Stimulated activated naive CD8-positive, alpha-beta T cell treated with anti-CD3 and anti-CD28 coated beads, Interleukin-15, Interleukin-2, amounts not matched to agents 100 ng/mL and 50 ng/mL, for 24 hours (primary cell): ENCODE measurements at regions not wholly inside any gene's neighbourhood (a gene's known extent, or its start where the extent isn't known, plus 50 kb on each side); places are given as distances from the start of the nearest gene placed in this dataset.

Source experiments
- H3K27ac Mint-ChIP-seq: one replicate; pipeline ENCODE4 v1.8.0; 2021; ENCODE audit warnings: mild to moderate bottlenecking, mixed read lengths
- H3K27me3 Mint-ChIP-seq: one replicate; pipeline ENCODE4 v1.8.0; 2021; ENCODE audit warnings: mixed read lengths
- H3K36me3 Mint-ChIP-seq: one replicate; pipeline ENCODE4 v1.8.0; 2021; ENCODE audit warnings: low read depth, mixed read lengths
- H3K4me1 Mint-ChIP-seq: one replicate; pipeline ENCODE4 v1.8.0; 2021; ENCODE audit warnings: low read depth, mixed read lengths
- H3K4me3 Mint-ChIP-seq: one replicate; pipeline ENCODE4 v1.8.0; 2021; ENCODE audit warnings: mild to moderate bottlenecking, mixed read lengths
- H3K9me3 Mint-ChIP-seq: one replicate; pipeline ENCODE4 v1.8.0; 2021; ENCODE audit warnings: mixed read lengths

DNA sequence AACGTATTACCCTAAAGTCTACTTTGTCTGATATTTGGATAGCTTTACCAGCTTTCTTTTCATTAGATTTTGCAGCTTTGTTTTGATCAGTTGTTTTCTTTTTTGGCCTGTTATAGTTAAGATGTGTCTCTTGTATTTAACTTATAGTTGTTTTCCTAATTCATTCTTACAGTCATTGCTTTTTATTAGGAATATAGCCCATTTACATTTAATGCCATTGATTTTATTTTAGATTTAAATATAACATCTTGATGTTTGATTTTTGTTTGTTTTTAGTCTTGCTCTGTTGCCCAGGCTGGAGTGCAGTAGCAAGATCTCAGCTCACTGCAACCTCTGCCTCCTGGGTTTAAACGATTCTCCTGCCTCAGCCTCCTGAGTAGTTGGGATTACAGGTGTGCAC is 215.9 kb upstream of the HDAC4 start:
- Mint-ChIP-seq H3K4me3 (no peak overlapping the region), H3K27ac (no peak overlapping the region), H3K27me3 (no peaks in the 10 kb centered on the region), H3K9me3 (peaks cover 3% of the 10 kb centered on the region), H3K4me1 (no peaks in the 10 kb centered on the region), H3K36me3 (no peaks in the 10 kb centered on the region)

DNA sequence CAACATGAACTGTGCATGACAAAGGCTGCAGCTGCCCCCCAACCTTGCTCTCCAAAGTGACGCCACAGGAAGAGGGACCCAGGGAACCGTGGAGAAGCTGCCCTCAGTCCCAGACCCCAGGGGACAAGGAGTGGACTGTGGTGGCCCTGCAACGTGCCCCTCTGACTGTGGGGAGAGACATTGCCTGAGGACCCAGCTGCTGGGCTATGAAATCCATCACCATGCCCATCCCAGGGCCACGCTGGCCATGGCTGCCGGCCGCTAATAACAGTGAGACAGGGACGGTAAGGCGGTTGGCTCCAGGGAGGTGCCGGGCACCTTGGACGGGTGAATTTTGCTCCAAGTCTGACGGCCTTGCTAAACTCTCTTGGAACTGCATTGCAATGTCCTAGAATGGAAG is 211.3 kb upstream of the HDAC4 start:
- Mint-ChIP-seq H3K36me3 (no peaks in the 10 kb centered on the region), H3K27ac (no peak overlapping the region), H3K4me3 (no peak overlapping the region), H3K27me3 (peaks cover 4% of the 10 kb centered on the region), H3K4me1 (no peaks in the 10 kb centered on the region), H3K9me3 (peaks cover 3% of the 10 kb centered on the region)

DNA sequence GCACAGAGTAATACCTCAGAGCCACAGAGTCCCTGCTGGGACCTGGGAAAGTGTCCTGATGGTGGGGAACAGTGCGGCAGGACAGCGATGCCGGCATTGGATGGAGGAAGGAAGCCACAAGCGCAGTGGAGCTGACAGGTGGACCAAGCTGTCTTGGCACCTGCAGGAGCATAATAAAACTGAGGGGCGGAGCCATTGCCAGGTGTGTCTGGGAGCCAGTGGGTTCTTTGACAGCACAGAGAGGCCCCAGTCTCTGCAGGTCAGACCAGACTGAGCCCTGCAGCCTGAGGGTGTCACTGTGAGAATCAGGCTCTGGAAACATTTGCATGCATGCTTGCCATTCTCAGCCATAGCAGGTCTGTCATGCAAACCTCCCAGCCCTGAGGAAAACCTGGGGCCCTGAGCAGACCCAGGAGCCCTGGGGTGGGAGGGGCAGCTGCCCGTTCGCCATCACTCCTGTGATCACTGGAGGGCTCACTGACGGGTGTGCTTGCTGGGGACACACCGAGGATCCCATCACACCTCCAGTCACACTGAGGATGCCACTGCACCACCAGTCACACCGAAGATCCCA is 210.5 kb upstream of the HDAC4 start:
- Mint-ChIP-seq H3K36me3 (no peaks in the 10 kb centered on the region), H3K4me3 (no peak overlapping the region), H3K27ac (no peak overlapping the region), H3K27me3 (peaks cover 4% of the 10 kb centered on the region), H3K4me1 (no peaks in the 10 kb centered on the region), H3K9me3 (no peaks in the 10 kb centered on the region)

DNA sequence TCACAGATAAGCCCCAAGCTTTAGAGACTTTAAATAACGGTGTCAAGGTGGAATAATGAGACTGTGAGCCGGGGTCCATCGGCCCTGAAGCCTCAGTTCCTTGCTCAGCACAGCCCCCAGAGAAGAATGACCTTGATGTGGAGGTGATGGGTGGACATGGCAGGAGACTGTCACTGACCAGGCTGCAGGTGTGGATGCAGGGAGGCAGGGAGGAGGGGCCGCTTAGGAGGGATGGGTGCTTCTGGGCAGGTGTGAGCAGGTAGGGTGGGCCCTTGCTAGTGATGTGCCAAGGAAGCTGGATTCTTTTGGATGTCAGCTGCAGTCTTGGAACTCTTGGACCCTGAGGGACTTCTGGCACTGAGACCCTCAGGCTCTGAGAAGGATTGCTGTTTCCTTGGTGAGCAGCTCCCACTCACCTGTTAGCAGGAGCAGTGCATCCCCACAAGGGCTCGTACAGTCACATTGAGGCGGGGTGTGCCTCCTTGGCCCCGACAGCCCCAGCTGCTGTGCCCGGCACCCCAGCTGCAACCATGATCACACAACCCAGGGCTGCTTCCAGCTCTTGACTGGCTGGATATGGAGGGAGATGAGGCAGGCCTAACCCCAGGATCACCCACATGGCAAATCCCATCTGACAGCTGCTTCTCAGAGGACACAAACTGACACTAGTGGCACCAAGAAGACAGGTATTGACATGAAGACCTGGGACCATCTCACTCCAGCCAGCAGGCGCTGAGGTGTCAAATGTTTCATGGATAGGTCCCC is 209.8 kb upstream of the HDAC4 start:
- no peak overlapping the region for H3K4me3 Mint-ChIP-seq

DNA sequence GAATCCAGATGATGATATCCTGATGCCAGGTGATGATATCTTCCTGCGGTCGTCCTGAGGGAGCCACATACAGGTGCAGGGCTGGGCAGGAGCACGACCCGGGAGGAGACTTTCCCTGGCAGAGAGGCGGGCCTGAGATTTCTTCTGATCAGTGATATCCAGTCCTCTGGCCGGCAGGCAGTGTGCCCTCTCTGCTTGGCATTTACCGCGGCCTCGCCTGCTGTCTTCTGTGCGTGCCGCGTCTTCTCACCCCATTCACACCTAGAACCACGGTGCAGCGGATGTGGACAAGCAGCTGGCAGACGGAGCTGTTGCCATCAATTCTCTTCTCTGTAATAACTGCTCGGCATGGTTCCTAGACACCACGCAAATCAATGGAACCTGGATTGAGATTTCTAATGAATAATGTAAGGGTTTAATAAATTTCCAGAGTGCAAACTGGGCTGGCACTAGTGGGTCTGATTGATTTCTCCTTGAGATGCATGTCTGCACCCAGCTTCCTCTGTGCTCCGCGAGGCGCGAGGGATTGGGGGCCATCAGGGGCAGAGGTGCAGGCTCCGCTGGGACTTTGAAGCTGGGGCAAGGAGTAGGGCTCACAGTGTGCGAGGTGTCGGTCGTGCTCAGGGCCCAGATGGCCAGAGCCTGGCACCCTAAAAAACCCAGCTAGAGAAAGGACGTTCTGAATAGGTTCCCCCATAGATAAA is 208.9 kb upstream of the HDAC4 start:
- peaks cover 13% of the 10 kb centered on the region for H3K27me3 Mint-ChIP-seq
- no peaks in the 10 kb centered on the region for H3K36me3 Mint-ChIP-seq
- no peaks in the 10 kb centered on the region for H3K9me3 Mint-ChIP-seq
- no peak overlapping the region for H3K4me3 Mint-ChIP-seq
- no peaks in the 10 kb centered on the region for H3K4me1 Mint-ChIP-seq
- H3K27ac Mint-ChIP-seq: no peak overlapping the region

More for the DNA sequence above, 209.8 kb upstream of the HDAC4 start:
- Mint-ChIP-seq H3K9me3 (no peaks in the 10 kb centered on the region), H3K27me3 (peaks cover 8% of the 10 kb centered on the region), H3K4me1 (no peaks in the 10 kb centered on the region), H3K36me3 (no peaks in the 10 kb centered on the region), H3K27ac (no peak overlapping the region)

DNA sequence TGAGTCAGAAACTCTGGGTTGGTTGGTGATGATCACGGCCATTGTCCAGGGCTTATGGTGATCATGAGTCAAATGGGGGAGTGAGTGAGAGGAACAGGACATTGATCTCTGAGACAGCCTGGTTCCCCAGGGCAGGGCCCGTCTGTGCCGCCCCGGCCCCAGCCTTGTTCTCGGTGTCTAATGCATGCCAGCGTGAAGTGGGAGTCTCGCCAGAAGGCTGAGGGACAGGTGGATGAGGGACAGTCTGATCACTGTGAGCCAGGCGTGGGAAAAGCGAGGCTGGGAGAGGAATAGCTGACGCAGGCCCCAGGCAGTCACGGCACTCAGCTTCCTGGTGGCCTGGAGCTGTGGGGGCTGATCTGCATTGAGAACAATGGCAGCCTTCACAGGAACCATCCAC is 208.3 kb upstream of the HDAC4 start:
- Mint-ChIP-seq H3K4me3 (no peak overlapping the region), H3K27me3 (peaks cover 13% of the 10 kb centered on the region), H3K36me3 (no peaks in the 10 kb centered on the region), H3K4me1 (no peaks in the 10 kb centered on the region), H3K27ac (no peak overlapping the region), H3K9me3 (no peaks in the 10 kb centered on the region)

DNA sequence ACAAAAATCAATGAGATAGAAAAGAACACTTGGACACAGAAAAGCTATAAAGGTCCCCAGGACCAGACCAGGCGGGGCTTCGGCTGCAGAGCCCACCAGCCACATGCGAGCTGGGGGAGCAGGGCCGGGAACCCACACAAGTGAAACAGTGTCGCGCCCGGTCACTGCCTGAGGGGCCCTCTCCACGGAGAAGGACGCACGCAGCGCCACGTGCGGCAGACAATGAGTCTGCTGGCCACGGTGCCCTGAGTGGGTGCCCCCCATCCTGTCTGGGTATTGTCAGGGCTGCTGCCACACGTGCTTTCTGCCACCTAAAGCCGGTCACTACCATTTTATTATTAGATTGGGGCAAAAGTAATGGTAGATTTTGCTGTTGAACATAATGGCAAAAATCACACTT is 207.9 kb upstream of the HDAC4 start:
- Mint-ChIP-seq H3K27me3 (peaks cover 13% of the 10 kb centered on the region), H3K4me1 (no peaks in the 10 kb centered on the region), H3K9me3 (no peaks in the 10 kb centered on the region), H3K36me3 (no peaks in the 10 kb centered on the region), H3K4me3 (no peak overlapping the region), H3K27ac (no peak overlapping the region)

DNA sequence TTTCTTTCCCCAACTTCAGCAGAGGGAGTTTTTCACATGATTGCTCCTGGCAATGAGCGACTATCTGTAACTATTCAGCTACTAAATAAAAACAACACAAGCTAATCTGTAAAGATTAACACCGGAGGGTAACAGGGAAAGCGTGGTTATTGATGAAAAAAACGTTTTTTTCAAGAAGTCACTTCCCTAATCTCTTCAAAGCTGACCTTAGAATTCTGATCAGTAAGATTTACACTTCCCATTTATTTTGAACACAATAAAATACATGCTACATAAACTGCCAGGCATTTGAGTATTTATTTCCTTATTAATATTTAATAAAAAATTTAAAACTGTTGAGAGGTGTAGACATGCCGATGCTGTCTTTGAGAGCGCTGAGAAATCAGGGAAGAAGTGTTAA is 207.4 kb upstream of the HDAC4 start:
- Mint-ChIP-seq H3K9me3 (no peaks in the 10 kb centered on the region), H3K4me3 (no peak overlapping the region), H3K27ac (no peak overlapping the region), H3K36me3 (no peaks in the 10 kb centered on the region), H3K27me3 (peaks cover 13% of the 10 kb centered on the region), H3K4me1 (no peaks in the 10 kb centered on the region)

DNA sequence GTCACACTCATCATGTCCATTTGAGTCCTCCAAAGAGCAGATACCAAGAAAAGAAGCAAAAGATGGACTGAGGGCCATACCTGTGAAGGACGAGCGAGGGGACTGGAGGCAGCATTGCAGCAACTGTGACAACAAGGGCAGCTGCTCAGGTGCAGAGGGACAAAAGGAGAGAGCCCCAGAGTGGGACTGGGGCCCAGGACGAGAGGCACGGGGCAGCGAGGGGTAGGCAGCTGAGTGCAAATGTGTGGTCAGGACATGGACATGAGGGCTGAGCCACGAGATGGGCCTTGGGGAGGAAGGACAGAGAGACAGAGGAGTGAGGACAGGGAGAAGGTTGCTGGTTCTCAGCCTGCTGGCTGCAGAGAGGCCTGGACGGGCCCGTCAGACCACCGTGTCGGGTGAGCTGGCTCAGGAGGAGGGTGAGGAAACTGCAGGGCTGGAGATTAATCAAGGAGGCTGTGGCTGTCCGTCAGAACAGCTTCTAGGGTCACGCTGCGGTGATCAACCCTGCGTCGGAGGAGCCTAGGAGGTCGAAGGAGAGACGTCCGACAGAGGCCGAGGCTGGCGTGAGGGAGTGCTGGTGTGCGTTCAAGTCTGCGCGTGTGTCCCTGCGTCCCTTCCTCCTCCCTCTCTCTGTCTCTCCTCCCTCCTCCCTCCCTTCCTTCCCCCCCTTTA is 206.8 kb upstream of the HDAC4 start:
- Mint-ChIP-seq H3K4me1 (no peaks in the 10 kb centered on the region), H3K27ac (no peak overlapping the region), H3K27me3 (peaks cover 13% of the 10 kb centered on the region), H3K36me3 (no peaks in the 10 kb centered on the region), H3K9me3 (no peaks in the 10 kb centered on the region), H3K4me3 (no peak overlapping the region)

DNA sequence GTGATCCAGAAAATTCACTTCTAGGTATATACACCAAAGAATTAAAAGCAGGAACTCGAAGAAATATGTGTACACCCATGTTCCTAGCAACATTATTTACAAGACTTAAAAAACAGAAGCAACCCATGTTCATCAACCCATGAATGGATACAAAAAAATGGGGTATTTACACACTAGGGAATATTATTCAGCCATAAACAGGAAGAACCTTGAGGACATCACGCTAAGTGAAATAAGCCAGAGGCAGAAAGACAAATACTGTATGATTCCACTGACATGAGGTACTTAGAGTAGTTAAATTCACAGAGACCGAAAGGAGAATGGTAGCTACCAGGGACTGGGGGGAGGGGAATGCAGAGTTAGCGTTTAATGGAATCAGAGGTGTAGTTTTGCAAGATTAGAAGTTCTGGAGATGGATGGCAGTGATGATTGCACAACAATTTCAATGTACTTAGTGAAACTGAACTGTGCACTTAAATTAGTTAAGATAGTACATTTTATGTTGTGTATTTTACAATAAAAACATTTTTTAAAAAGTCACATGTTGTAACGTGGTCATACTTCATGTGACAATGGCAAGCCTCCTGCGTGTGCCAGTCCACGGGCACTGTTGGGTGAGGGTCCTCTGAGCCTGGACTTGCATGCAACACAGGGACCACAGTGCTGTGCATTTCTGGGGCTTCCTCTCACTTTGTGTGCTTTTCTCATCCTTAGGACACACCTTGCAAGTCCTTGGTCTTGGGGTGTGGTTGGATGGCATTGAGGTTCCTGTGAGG is 206.1 kb upstream of the HDAC4 start:
- no peak overlapping the region for H3K27ac Mint-ChIP-seq
- no peaks in the 10 kb centered on the region for H3K36me3 Mint-ChIP-seq
- H3K27me3 Mint-ChIP-seq: peaks cover 13% of the 10 kb centered on the region
- H3K4me1 Mint-ChIP-seq: peaks cover 3% of the 10 kb centered on the region
- no peak overlapping the region for H3K4me3 Mint-ChIP-seq
- no peaks in the 10 kb centered on the region for H3K9me3 Mint-ChIP-seq

DNA sequence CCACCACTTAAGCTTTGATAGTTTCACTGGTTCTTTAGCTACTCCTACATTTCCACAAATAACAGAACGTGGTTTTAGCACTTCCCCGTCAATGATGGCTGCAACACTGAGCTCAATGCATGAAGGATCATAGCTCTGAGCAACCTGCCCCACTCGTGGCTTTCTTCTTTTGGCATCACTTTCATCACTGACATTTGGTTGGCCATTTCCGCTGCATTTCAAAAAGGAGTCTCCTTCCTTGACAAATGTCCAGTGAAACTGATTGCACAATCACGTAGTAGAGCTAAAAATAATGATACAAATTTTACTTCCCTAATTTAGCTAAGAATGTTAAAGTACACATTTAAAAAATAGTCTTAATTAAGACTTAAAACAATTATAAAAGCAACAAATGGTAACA is 205.2 kb upstream of the HDAC4 start:
- H3K9me3 Mint-ChIP-seq: no peaks in the 10 kb centered on the region
- H3K4me1 Mint-ChIP-seq: peaks cover 3% of the 10 kb centered on the region
- peaks cover 13% of the 10 kb centered on the region for H3K27me3 Mint-ChIP-seq
- no peaks in the 10 kb centered on the region for H3K36me3 Mint-ChIP-seq
- H3K4me3 Mint-ChIP-seq: no peak overlapping the region
- H3K27ac Mint-ChIP-seq: no peak overlapping the region

DNA sequence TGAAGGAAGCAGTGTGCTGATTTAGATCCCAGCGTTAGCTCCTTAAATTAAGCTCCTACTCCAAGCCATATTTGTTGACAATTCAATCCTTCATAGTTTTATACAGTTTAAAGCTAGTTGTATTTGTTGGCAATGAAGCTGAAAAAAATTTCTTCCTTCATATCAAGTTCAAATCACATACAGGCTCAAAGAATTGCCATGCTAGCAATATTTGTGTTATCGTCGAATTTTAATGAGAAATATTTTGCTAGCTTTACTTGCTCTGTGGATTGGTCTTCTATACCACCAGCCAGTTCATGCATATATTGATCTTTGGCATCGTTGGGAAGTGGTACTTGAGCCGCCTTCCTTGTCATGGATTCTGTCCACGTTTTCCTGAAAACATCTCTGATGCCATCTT is 204.6 kb upstream of the HDAC4 start:
- no peak overlapping the region for H3K27ac Mint-ChIP-seq

DNA sequence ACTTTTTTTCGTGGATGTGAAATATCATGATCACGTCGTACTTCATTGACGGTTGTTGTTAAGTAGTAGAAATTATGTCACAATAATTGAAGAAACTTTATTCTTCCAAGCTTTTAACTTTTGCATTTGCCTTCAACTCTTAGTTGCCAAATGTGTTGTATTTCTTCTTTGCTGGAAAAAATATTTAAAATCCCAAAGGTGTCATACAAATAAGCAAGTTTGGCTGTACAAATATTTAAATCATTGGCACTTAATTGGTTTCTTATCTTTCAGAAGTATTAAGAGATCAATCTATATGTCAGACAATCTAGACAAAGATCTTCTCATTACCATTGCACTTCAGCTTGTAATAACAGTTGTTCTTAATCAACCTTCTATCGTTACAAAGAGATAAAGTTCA is 204.0 kb upstream of the HDAC4 start:
- Mint-ChIP-seq H3K4me1 (peaks cover 3% of the 10 kb centered on the region), H3K9me3 (no peaks in the 10 kb centered on the region), H3K4me3 (no peak overlapping the region), H3K27ac (no peak overlapping the region), H3K27me3 (peaks cover 13% of the 10 kb centered on the region), H3K36me3 (no peaks in the 10 kb centered on the region)

More for the DNA sequence above, 204.6 kb upstream of the HDAC4 start:
- no peaks in the 10 kb centered on the region for H3K36me3 Mint-ChIP-seq
- H3K9me3 Mint-ChIP-seq: no peaks in the 10 kb centered on the region
- peaks cover 13% of the 10 kb centered on the region for H3K27me3 Mint-ChIP-seq
- H3K4me3 Mint-ChIP-seq: no peak overlapping the region
- peaks cover 3% of the 10 kb centered on the region for H3K4me1 Mint-ChIP-seq

DNA sequence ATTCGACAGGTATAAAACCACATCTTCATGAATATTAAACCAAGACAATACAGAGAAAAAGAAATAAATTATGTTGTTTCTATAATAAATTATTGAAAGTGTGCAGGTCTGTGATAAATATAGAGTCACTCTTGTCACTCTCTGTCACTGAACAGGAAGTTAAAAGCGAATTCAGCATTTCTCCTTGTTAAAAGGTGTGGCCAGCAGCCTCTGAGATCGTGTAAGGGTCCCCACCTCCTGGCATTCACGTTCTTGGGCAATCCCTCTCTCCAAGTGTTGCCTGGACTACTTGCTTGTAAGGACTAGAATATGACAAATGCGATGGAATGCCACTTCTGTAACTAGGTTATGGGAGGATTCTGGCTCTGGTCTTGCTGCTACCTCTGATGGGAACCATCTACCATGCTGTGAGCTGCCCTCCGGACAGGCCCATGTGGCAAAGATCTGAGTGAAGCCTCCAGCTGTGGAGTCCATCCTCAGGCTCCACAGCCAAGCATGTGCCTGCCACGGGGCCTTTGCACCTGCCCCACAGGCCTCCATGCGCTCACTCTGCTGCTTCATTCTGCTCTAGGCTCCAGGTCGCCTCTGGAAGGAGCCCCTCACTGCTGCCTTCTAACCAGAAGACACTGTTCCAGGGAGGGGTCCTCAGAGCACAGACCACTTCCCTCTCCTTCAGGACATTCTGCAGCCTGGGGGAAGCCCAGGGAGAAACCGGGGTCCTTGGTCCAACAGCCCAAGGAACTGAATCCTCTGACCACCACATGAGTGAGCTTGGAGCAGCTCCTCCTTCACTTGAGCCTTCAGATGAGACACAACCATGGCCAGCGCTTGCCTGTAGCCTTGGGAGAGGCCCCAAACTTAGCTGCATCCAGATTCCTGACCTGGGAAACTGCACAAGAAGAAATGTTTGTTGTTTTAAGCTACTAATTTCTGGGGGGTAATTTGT is 202.9 kb upstream of the HDAC4 start:
- H3K9me3 Mint-ChIP-seq: no peaks in the 10 kb centered on the region
- no peaks in the 10 kb centered on the region for H3K36me3 Mint-ChIP-seq
- H3K4me3 Mint-ChIP-seq: no peak overlapping the region
- H3K27me3 Mint-ChIP-seq: peaks cover 13% of the 10 kb centered on the region
- H3K27ac Mint-ChIP-seq: no peak overlapping the region
- peaks cover 3% of the 10 kb centered on the region for H3K4me1 Mint-ChIP-seq
